Thyroid gland (tissue), 4 donors: ENCODE measurements at regions not wholly inside any gene's neighbourhood (a gene's known extent, or its start where the extent isn't known, plus 50 kb on each side); places are given as distances from the start of the nearest gene placed in this dataset.

Experiments used
- DNase-seq, 2 donors: peaks; one replicate each; pipeline ENCODE4 v3.0.0-alpha.2; 2019
- H3K27ac ChIP-seq, 3 donors: fragments of 200-600 bp; sonication (generic); 1 replicate in 2 of 3; 2 replicates in 1 of 3; pipeline ENCODE4 v1.5.1; 2016 to 2019; ENCODE audit warnings: mild to moderate bottlenecking in 1 of 3, moderate library complexity in 1 of 3
- H3K27me3 ChIP-seq: fragments of 200-600 bp; sonication (generic); one replicate; pipeline ENCODE4 v1.5.1; 2019
- H3K36me3 ChIP-seq, 2 donors: fragments of 200-600 bp; sonication (generic); one replicate each; pipeline ENCODE4 v1.5.1; 2016 to 2019
- H3K4me1 ChIP-seq, 2 donors: fragments of 200-600 bp; sonication (generic); one replicate each; pipeline ENCODE4 v1.5.1; 2017 to 2019
- H3K4me3 ChIP-seq, 3 donors: fragments of 200-600 bp; sonication (generic); replicated peaks in 1 of 3; 1 replicate in 2 of 3; 2 replicates in 1 of 3; pipeline ENCODE4 v1.5.1; 2016; ENCODE audit warnings: mild to moderate bottlenecking in 1 of 3
- H3K9me3 ChIP-seq: fragments of 200-600 bp; sonication (generic); one replicate; pipeline ENCODE4 v1.5.1; 2017
- CTCF ChIP-seq, 6 experiments: fragments of 200-600 bp in 3 of 6; fragments of 450-650 bp in 3 of 6; sonication (generic) in 3 of 6; IDR thresholded peaks; one replicate each; pipeline ENCODE4 v1.5.1; 2016 to 2019; ENCODE audit warnings: antibody characterized with exemption in 6 of 6, mild to moderate bottlenecking in 2 of 6, inconsistent platforms in 1 of 6, moderate library complexity in 1 of 6
- POLR2A ChIP-seq, 2 donors: fragments of 450-650 bp; IDR thresholded peaks; one replicate each; pipeline ENCODE4 v1.6.1; 2017; ENCODE audit warnings: antibody characterized with exemption in 2 of 2, mild to moderate bottlenecking in 2 of 2, moderate library complexity in 1 of 2
- WGBS, 2 donors: methylation state at CpG; one replicate each; pipeline ENCODE4 v1.1.5; 2017; 5-methylcytosine and 5-hydroxymethylcytosine counted together
- intact Hi-C: fragments of 100-400 bp; cut with DNase I; formaldehyde crosslinking; loops from one replicate; pipeline ENCODE4 v1.15.1; 2023

- no peaks in the 10 kb centered on the region for H3K36me3 ChIP-seq
- no peaks in the 10 kb centered on the region for H3K27me3 ChIP-seq
- no peak for TF ChIP-seq POLR2A (IDR thresholded peaks at IDR 0.05)
- no peak for TF ChIP-seq CTCF (IDR thresholded peaks at IDR 0.05)
- no peak for DNase-seq
- no peaks in the 10 kb centered on the region for H3K9me3 ChIP-seq
- intact Hi-C loops, result no loop called here
- no peak overlapping the region for H3K4me3 ChIP-seq
- H3K27ac ChIP-seq, result no peak overlapping the region
- H3K4me1 ChIP-seq, result no peaks in the 10 kb centered on the region
- WGBS, 2 donors, result 82 to 83% methylated on average over 1 of the region's 1 CpG
Observed at GRCh38 chr11:112481431-112481830, 220.8 kb upstream of the PLET1 start.

GRCh38 chr11:112481893-112482292 lies 221.2 kb upstream of the PLET1 start:
- Histone ChIP-seq H3K36me3 (no peaks in the 10 kb centered on the region), H3K9me3 (no peaks in the 10 kb centered on the region), H3K4me1 (no peaks in the 10 kb centered on the region), H3K27me3 (no peaks in the 10 kb centered on the region), H3K4me3 (no peak overlapping the region), H3K27ac (no peak overlapping the region)
- no peak for DNase-seq
- intact Hi-C loops, result no loop called here
- WGBS, 2 donors, result 88 to 89% methylated on average over 2 of the region's 3 CpGs
- TF ChIP-seq POLR2A (IDR thresholded peaks at IDR 0.05), result no peak
- no peak for TF ChIP-seq CTCF (IDR thresholded peaks at IDR 0.05)

- no peak overlapping the region for H3K4me3 ChIP-seq
- no peaks in the 10 kb centered on the region for H3K9me3 ChIP-seq
- H3K27me3 ChIP-seq, result no peaks in the 10 kb centered on the region
- WGBS, 2 donors, result 67 to 87% methylated on average over 2 of the region's 2 CpGs
- no peaks in the 10 kb centered on the region for H3K36me3 ChIP-seq
- intact Hi-C loops, result no loop called here
- no peak overlapping the region for H3K27ac ChIP-seq
- no peak for DNase-seq
- no peaks in the 10 kb centered on the region for H3K4me1 ChIP-seq
- TF ChIP-seq CTCF (IDR thresholded peaks at IDR 0.05) (no peak), POLR2A (IDR thresholded peaks at IDR 0.05) (no peak)
Observed at GRCh38 chr11:112485280-112485679, 224.6 kb upstream of the PLET1 start.

GRCh38 chr11:112497826-112498225 lies 237.2 kb upstream of the PLET1 start:
- intact Hi-C loops, result no loop called here
- Histone ChIP-seq H3K27ac (no peak overlapping the region), H3K9me3 (no peaks in the 10 kb centered on the region), H3K4me1 (no peaks in the 10 kb centered on the region), H3K27me3 (no peaks in the 10 kb centered on the region), H3K4me3 (no peak overlapping the region), H3K36me3 (no peaks in the 10 kb centered on the region)
- 88 to 92% methylated on average over 1 of the region's 1 CpG for WGBS, 2 donors
- DNase-seq, result no peak
- TF ChIP-seq POLR2A (IDR thresholded peaks at IDR 0.05) (no peak), CTCF (IDR thresholded peaks at IDR 0.05) (no peak)

- Histone ChIP-seq H3K27ac (no peak overlapping the region), H3K27me3 (no peaks in the 10 kb centered on the region), H3K36me3 (no peaks in the 10 kb centered on the region), H3K9me3 (no peaks in the 10 kb centered on the region), H3K4me3 (no peak overlapping the region), H3K4me1 (no peaks in the 10 kb centered on the region)
- TF ChIP-seq CTCF (IDR thresholded peaks at IDR 0.05) (no peak), POLR2A (IDR thresholded peaks at IDR 0.05) (no peak)
- intact Hi-C loops, result no loop called here
- 40 to 45% methylated on average over 5 of the region's 5 CpGs for WGBS, 2 donors
- peak in 1 of 2 donors; percentile 5 for DNase-seq
Observed at GRCh38 chr11:112498701-112499100, 238.0 kb upstream of the PLET1 start.
